Smooth muscle cell (in vitro differentiated cells): ENCODE measurements at regions not wholly inside any gene's neighbourhood (a gene's known extent, or its start where the extent isn't known, plus 50 kb on each side); places are given as distances from the start of the nearest gene placed in this dataset.

Experiments
- DNase-seq: peaks from one replicate; lab custom pipeline; 2025; ENCODE audit not compliant: unreplicated experiment; lab: John Stamatoyannopoulos, UW
- H2AFZ ChIP-seq: fragments of 200-600 bp; sonication (generic); 2 replicates; pipeline ENCODE4 v1.6.0; 2016; ENCODE audit warnings: antibody characterized with exemption, low read depth, mild to moderate bottlenecking
- H3F3A ChIP-seq: fragments of 200-600 bp; sonication (generic); 2 replicates; pipeline ENCODE4 v1.6.0; 2017; ENCODE audit warnings: antibody characterized with exemption, low read depth
- H3K27ac ChIP-seq: fragments of 200-600 bp; sonication (generic); 2 replicates; pipeline ENCODE4 v1.5.1; 2016; ENCODE audit warnings: low read depth, mild to moderate bottlenecking
- H3K27me3 ChIP-seq: fragments of 200-600 bp; sonication (generic); 2 replicates; pipeline ENCODE4 v1.6.1; 2016; ENCODE audit warnings: low read depth, mild to moderate bottlenecking
- H3K36me3 ChIP-seq: fragments of 200-600 bp; sonication (generic); 2 replicates; pipeline ENCODE4 v1.5.1; 2016; ENCODE audit warnings: low read depth
- H3K4me1 ChIP-seq: fragments of 200-600 bp; sonication (generic); 2 replicates; pipeline ENCODE4 v1.5.1; 2016; ENCODE audit warnings: low read depth
- H3K4me2 ChIP-seq: fragments of 200-600 bp; sonication (generic); 2 replicates; pipeline ENCODE4 v1.6.0; 2016; ENCODE audit warnings: mild to moderate bottlenecking
- H3K4me3 ChIP-seq: fragments of 200-600 bp; sonication (generic); 2 replicates; pipeline ENCODE4 v1.5.1; 2016; ENCODE audit warnings: mild to moderate bottlenecking
- H3K79me2 ChIP-seq: fragments of 200-600 bp; sonication (generic); 2 replicates; pipeline ENCODE4 v1.6.0; 2016; ENCODE audit warnings: low read depth, mild to moderate bottlenecking
- H3K9ac ChIP-seq: fragments of 200-600 bp; sonication (generic); 2 replicates; pipeline ENCODE4 v1.6.0; 2016; ENCODE audit warnings: low read depth
- H3K9me3 ChIP-seq: fragments of 200-600 bp; sonication (generic); replicated peaks from 2 replicates; pipeline ENCODE4 v1.5.1; 2016; ENCODE audit warnings: low read depth
- H4K20me1 ChIP-seq: fragments of 200-600 bp; sonication (generic); 2 replicates; pipeline ENCODE4 v1.6.0; 2016; ENCODE audit warnings: low read depth
- WGBS: methylation state at CpG from one replicate; pipeline ENCODE4 v1.1.7; 2016; ENCODE audit warnings: low lambda C conversion rate; 5-methylcytosine and 5-hydroxymethylcytosine counted together
- TF ChIP-seq, protein P1 (sequence below): fragments of 200-600 bp; sonication (generic); IDR thresholded peaks from 2 replicates; pipeline ENCODE4 v1.5.1; 2017; ENCODE audit warnings: borderline replicate concordance, mild to moderate bottlenecking, antibody characterized with exemption; ENCODE audit not compliant: insufficient read depth, poor library complexity, severe bottlenecking

DNA sequence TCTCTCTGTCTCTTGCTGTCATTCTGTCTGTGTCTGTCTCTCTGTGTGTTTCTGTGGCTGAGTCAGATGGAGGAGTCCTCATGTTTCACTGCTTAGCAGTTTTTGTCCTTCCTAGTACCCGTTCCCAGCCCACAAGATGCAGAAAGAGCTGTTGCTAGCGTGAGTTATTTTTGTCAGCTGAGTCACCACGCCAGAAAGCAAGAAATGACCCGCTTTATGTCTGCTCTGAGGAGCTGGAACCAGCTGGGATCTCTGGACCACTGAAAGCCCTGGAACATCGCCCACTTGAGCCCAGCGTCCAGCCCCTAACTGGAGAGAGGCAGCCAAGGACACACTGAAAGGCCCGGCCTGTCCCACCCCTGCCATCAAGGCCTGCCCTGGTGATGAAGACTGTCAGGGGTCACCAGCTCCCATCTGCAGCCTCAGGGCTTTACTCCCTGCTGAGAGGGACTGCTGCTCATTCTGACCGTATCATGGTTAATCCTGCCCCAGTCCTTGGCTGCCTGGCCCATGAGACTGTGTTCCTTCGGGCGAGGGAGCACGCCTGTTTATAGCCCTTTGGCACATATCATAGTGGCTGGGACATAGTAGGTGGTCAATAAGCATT, 101.7 kb upstream of the TPM1 start:
- Histone ChIP-seq H3K4me2 (peak overlapping the region; percentile 65), H3K9ac (peak overlapping the region; percentile 74), H3K36me3 (no peaks in the 10 kb centered on the region), H3K4me1 (peaks cover 12% of the 10 kb centered on the region), H3F3A (peaks cover 17% of the 10 kb centered on the region), H2AFZ (no peak overlapping the region), H4K20me1 (no peaks in the 10 kb centered on the region), H3K27ac (peak overlapping the region; percentile 98), H3K4me3 (no peak overlapping the region), H3K79me2 (no peaks in the 10 kb centered on the region), H3K27me3 (no peaks in the 10 kb centered on the region), H3K9me3 (no peaks in the 10 kb centered on the region)
- DNase-seq, result peak; percentile 35
- 8% methylated on average over 11 of the region's 11 CpGs for WGBS
- TF ChIP-seq, protein P1, sequence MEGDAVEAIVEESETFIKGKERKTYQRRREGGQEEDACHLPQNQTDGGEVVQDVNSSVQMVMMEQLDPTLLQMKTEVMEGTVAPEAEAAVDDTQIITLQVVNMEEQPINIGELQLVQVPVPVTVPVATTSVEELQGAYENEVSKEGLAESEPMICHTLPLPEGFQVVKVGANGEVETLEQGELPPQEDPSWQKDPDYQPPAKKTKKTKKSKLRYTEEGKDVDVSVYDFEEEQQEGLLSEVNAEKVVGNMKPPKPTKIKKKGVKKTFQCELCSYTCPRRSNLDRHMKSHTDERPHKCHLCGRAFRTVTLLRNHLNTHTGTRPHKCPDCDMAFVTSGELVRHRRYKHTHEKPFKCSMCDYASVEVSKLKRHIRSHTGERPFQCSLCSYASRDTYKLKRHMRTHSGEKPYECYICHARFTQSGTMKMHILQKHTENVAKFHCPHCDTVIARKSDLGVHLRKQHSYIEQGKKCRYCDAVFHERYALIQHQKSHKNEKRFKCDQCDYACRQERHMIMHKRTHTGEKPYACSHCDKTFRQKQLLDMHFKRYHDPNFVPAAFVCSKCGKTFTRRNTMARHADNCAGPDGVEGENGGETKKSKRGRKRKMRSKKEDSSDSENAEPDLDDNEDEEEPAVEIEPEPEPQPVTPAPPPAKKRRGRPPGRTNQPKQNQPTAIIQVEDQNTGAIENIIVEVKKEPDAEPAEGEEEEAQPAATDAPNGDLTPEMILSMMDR, result no peak

GRCh38 chr15:62941699-62942098, 100.8 kb upstream of the TPM1 start:
- TF ChIP-seq, protein P1, result no peak
- DNase-seq, result no peak

GRCh38 chr15:62942428-62942827, 100.1 kb upstream of the TPM1 start:
- Histone ChIP-seq H3K9me3 (no peaks in the 10 kb centered on the region), H3K4me3 (no peak overlapping the region), H3F3A (peaks cover 17% of the 10 kb centered on the region), H3K79me2 (no peaks in the 10 kb centered on the region), H2AFZ (no peak overlapping the region), H3K27me3 (no peaks in the 10 kb centered on the region), H3K36me3 (no peaks in the 10 kb centered on the region), H3K9ac (no peak overlapping the region), H3K27ac (peak overlapping the region; percentile 98), H3K4me2 (peak overlapping the region; percentile 65), H3K4me1 (peaks cover 12% of the 10 kb centered on the region), H4K20me1 (no peaks in the 10 kb centered on the region)
- DNase-seq, result no peak
- WGBS, result 97% methylated on average over 9 of the region's 9 CpGs
- TF ChIP-seq, protein P1, result no peak

More at GRCh38 chr15:62941699-62942098, 100.8 kb upstream of the TPM1 start:
- Histone ChIP-seq H2AFZ (no peak overlapping the region), H3K4me1 (peaks cover 12% of the 10 kb centered on the region), H3K27me3 (no peaks in the 10 kb centered on the region), H3K36me3 (no peaks in the 10 kb centered on the region), H3K27ac (peak overlapping the region; percentile 98), H3K79me2 (no peaks in the 10 kb centered on the region), H3K9ac (peak overlapping the region; percentile 74), H3K4me2 (peak overlapping the region; percentile 65), H3K9me3 (no peaks in the 10 kb centered on the region), H4K20me1 (no peaks in the 10 kb centered on the region), H3F3A (peaks cover 17% of the 10 kb centered on the region), H3K4me3 (no peak overlapping the region)

DNA sequence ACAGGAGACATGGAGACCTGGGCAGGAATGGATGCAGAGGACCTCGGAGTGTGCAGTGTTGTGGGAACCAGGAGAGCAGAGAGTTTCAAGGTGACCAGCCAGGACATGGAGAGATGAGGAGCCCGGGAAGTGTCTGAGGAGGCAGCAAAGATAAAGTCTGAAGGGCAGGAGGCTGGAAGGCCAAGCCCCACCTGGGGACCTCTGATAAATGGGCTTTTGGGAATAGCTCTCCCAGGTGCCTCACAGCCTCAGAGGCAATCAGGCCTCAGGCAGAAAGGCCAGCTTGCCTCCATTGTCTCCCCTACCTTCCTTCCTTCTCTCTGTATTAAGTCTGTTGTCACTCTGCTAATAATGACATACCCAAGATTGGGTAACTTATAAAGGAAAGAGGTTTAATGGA, 97.5 kb upstream of the TPM1 start:
- Histone ChIP-seq H4K20me1 (no peaks in the 10 kb centered on the region), H3K79me2 (no peaks in the 10 kb centered on the region), H3K36me3 (no peaks in the 10 kb centered on the region), H3K9me3 (no peaks in the 10 kb centered on the region), H3K4me1 (peaks cover 12% of the 10 kb centered on the region), H3K27ac (no peak overlapping the region), H2AFZ (no peak overlapping the region), H3K27me3 (no peaks in the 10 kb centered on the region), H3K4me2 (no peak overlapping the region), H3K9ac (no peak overlapping the region), H3K4me3 (no peak overlapping the region), H3F3A (peaks cover 9% of the 10 kb centered on the region)
- WGBS, result 96% methylated on average over 2 of the region's 2 CpGs
- TF ChIP-seq, protein P1, result no peak
- no peak for DNase-seq
